GM18907 (cell line): ENCODE measurements at regions not wholly inside any gene's neighbourhood (a gene's known extent, or its start where the extent isn't known, plus 50 kb on each side); places are given as distances from the start of the nearest gene placed in this dataset.
"Not testable (repeated sequence)": the region's sequence is repeated elsewhere in the genome, so short reads cannot be mapped to it uniquely, and the experiment has no call there.

Experiments used
- ATAC-seq: cut with Tn5 transposase; IDR thresholded peaks from one replicate; pipeline ENCODE4 v1.9.1; 2021; ENCODE audit warnings: mild to moderate bottlenecking, moderate library complexity; ENCODE audit not compliant: unreplicated experiment

- ATAC-seq = no peak
Measured at GRCh38 chr13:90908792-90909191, 438.7 kb upstream of the MIR17HG start.

GRCh38 chr13:90910018-90910639 is 437.4 kb upstream of the MIR17HG start:
- ATAC-seq = no peak

GRCh38 chr13:90912247-90912646 is 435.2 kb upstream of the MIR17HG start:
- ATAC-seq = no peak

- ATAC-seq = no peak
Measured at GRCh38 chr13:90918536-90918935, 429.0 kb upstream of the MIR17HG start.

GRCh38 chr13:90919153-90919552 is 428.3 kb upstream of the MIR17HG start:
- ATAC-seq = no peak

- no peak for ATAC-seq
Measured at GRCh38 chr13:90926459-90926858, 421.0 kb upstream of the MIR17HG start.

GRCh38 chr13:90928109-90928508 is 419.4 kb upstream of the MIR17HG start:
- ATAC-seq = no peak

- no peak for ATAC-seq
Measured at GRCh38 chr13:90933097-90933826, 414.2 kb upstream of the MIR17HG start.

- ATAC-seq = no peak
Measured at GRCh38 chr13:90934741-90935140, 412.7 kb upstream of the MIR17HG start.

GRCh38 chr13:90938848-90939247 is 408.6 kb upstream of the MIR17HG start:
- ATAC-seq = no peak

- ATAC-seq = no peak
Measured at GRCh38 chr13:90943946-90944345, 403.5 kb upstream of the MIR17HG start.

GRCh38 chr13:90945146-90945545 is 402.3 kb upstream of the MIR17HG start:
- ATAC-seq = not testable (repeated sequence)

- ATAC-seq = not testable (repeated sequence)
Measured at GRCh38 chr13:90946125-90946524, 401.4 kb upstream of the MIR17HG start.

- ATAC-seq = no peak
Measured at GRCh38 chr13:90947976-90948375, 399.5 kb upstream of the MIR17HG start.

- no peak for ATAC-seq
Measured at GRCh38 chr13:90950160-90950559, 397.3 kb upstream of the MIR17HG start.

- no peak for ATAC-seq
Measured at GRCh38 chr13:90951663-90952062, 395.8 kb upstream of the MIR17HG start.

GRCh38 chr13:90952326-90952725 is 395.2 kb upstream of the MIR17HG start:
- no peak for ATAC-seq

- ATAC-seq = no peak
Measured at GRCh38 chr13:90954605-90955195, 392.8 kb upstream of the MIR17HG start.

- ATAC-seq = no peak
Measured at GRCh38 chr13:90956031-90956430, 391.5 kb upstream of the MIR17HG start.

GRCh38 chr13:90958866-90959265 is 388.6 kb upstream of the MIR17HG start:
- ATAC-seq = no peak

GRCh38 chr13:90968166-90968904 is 379.2 kb upstream of the MIR17HG start:
- no peak for ATAC-seq
